Karpas-422 (cell line): ENCODE measurements at regions not wholly inside any gene's neighbourhood (a gene's known extent, or its start where the extent isn't known, plus 50 kb on each side); places are given as distances from the start of the nearest gene placed in this dataset. TPM values are rescaled to one million over a fixed set of nuclear protein-coding genes. Genes with fewer than 3 reads are reported as not detected.

ENCODE experiments used
- DNase-seq: peaks from one replicate; pipeline ENCODE4 v3.0.0-alpha.2; 2015
- H2AFZ ChIP-seq: fragments of 200-600 bp; sonication (generic); 2 replicates; pipeline ENCODE4 v1.6.1; 2014; ENCODE audit warnings: antibody characterized with exemption, low read length, mixed read lengths
- H3K27ac ChIP-seq: fragments of 200-600 bp; sonication (generic); 2 replicates; pipeline ENCODE4 v1.5.1; 2014; ENCODE audit warnings: mild to moderate bottlenecking, low read length, moderate library complexity
- H3K27me3 ChIP-seq: fragments of 200-600 bp; sonication (generic); 2 replicates; pipeline ENCODE4 v1.6.1; 2014; ENCODE audit warnings: low read length, mixed read lengths
- H3K36me3 ChIP-seq: fragments of 200-600 bp; sonication (generic); 2 replicates; pipeline ENCODE4 v1.6.1; 2014; ENCODE audit warnings: low read length, mixed read lengths; ENCODE audit not compliant: insufficient read depth
- H3K4me1 ChIP-seq: fragments of 200-600 bp; sonication (generic); 2 replicates; pipeline ENCODE4 v1.6.1; 2014; ENCODE audit warnings: mild to moderate bottlenecking, low read length, mixed read lengths
- H3K4me2 ChIP-seq: fragments of 200-600 bp; sonication (generic); 2 replicates; pipeline ENCODE4 v1.6.1; 2014; ENCODE audit warnings: low read length, low read depth, mild to moderate bottlenecking; ENCODE audit not compliant: poor library complexity, severe bottlenecking
- H3K4me3 ChIP-seq: fragments of 200-600 bp; sonication (generic); 2 replicates; pipeline ENCODE4 v1.5.1; 2014; ENCODE audit warnings: mild to moderate bottlenecking, antibody characterized with exemption, low read length, mixed read lengths
- H3K79me2 ChIP-seq: fragments of 200-600 bp; sonication (generic); 2 replicates; pipeline ENCODE4 v1.6.1; 2014; ENCODE audit warnings: mild to moderate bottlenecking, low read length, mixed read lengths
- H3K9ac ChIP-seq: fragments of 200-600 bp; sonication (generic); 2 replicates; pipeline ENCODE4 v1.6.0; 2014; ENCODE audit warnings: low read length
- H3K9me2 ChIP-seq: fragments of 200-600 bp; sonication (generic), shearing (Covaris generic); replicated peaks from 2 replicates; pipeline ENCODE4 v1.6.0; 2014; ENCODE audit warnings: mild to moderate bottlenecking, low read length, moderate library complexity; ENCODE audit not compliant: insufficient read depth
- H3K9me3 ChIP-seq: fragments of 300-700, 200-600 bp; sonication (generic); 2 replicates; pipeline ENCODE4 v1.6.1; 2014; ENCODE audit warnings: low read length, mixed read lengths
- H4K20me1 ChIP-seq: fragments of 200-600 bp; sonication (generic); 2 replicates; pipeline ENCODE4 v1.6.1; 2014; ENCODE audit warnings: mild to moderate bottlenecking, antibody characterized with exemption, low read length, low read depth; ENCODE audit not compliant: insufficient read depth
- small RNA-seq: library from RNA; depleted of rRNA; stranded (forward); fragments of <200 nt; gene quantifications from one replicate; pipeline ENCODE3, GENCODE V24; 2014

GRCh38 chr1:206419250-206419649, 51.0 kb upstream of the IKBKE start:
- Histone ChIP-seq H3K4me2 (no peak overlapping the region), H3K36me3 (peaks cover 37% of the 10 kb centered on the region; the same call in 1 of the 2 replicates), H3K9ac (no peak overlapping the region), H3K4me1 (peaks cover 3% of the 10 kb centered on the region; the same call in 1 of the 2 replicates), H3K27me3 (no peaks in the 10 kb centered on the region), H3K27ac (no peak overlapping the region), H3K4me3 (no peak overlapping the region), H4K20me1 (no peaks in the 10 kb centered on the region), H3K9me3 (no peaks in the 10 kb centered on the region), H2AFZ (no peak overlapping the region), H3K9me2 (no peaks in the 10 kb centered on the region), H3K79me2 (no peaks in the 10 kb centered on the region)
- no peak for DNase-seq

- Histone ChIP-seq H3K9ac (no peak overlapping the region), H3K4me1 (no peaks in the 10 kb centered on the region), H3K9me2 (no peaks in the 10 kb centered on the region), H3K9me3 (no peaks in the 10 kb centered on the region), H3K27ac (no peak overlapping the region), H3K36me3 (peaks cover 37% of the 10 kb centered on the region; the same call in 1 of the 2 replicates), H2AFZ (no peak overlapping the region), H3K4me2 (no peak overlapping the region), H3K4me3 (no peak overlapping the region), H3K79me2 (no peaks in the 10 kb centered on the region), H4K20me1 (no peaks in the 10 kb centered on the region), H3K27me3 (no peaks in the 10 kb centered on the region)
- no peak for DNase-seq
Observed at GRCh38 chr1:206419783-206420182, 50.5 kb upstream of the IKBKE start.

GRCh38 chr1:206420471-206420870, 49.8 kb upstream of the IKBKE start:
- no peak overlapping the region for H3K9ac ChIP-seq
- H3K9me2 ChIP-seq, result no peaks in the 10 kb centered on the region
- no peaks in the 10 kb centered on the region for H3K27me3 ChIP-seq
- H3K36me3 ChIP-seq, result peaks cover 37% of the 10 kb centered on the region; the same call in 1 of the 2 replicates
- H3K79me2 ChIP-seq, result no peaks in the 10 kb centered on the region
- no peaks in the 10 kb centered on the region for H3K9me3 ChIP-seq
- H3K4me1 ChIP-seq, result no peaks in the 10 kb centered on the region
- no peak overlapping the region for H3K4me2 ChIP-seq
- DNase-seq, result no peak
- H2AFZ ChIP-seq, result no peak overlapping the region
- no peaks in the 10 kb centered on the region for H4K20me1 ChIP-seq
- no peak overlapping the region for H3K27ac ChIP-seq
- H3K4me3 ChIP-seq, result no peak overlapping the region

Small RNAs in the stretch of these regions (small RNA-seq; reads per million reads assigned to genes)
- gene AC244023.1, result not detected
